ENCODE measurements at regions not wholly inside any gene's neighbourhood (a gene's known extent, or its start where the extent isn't known, plus 50 kb on each side); places are given as distances from the start of the nearest gene placed in this dataset.

GRCh38 chr5:68911840-68912690 is 181.7 kb upstream of the SLC30A5 start:
- TF ChIP-seq CTCF (IDR thresholded peaks at IDR 0.05) = no peak
- Histone ChIP-seq H3K36me3 (replicated peaks in 1 of 2; ENCODE audit: control insufficient read depth in 1 of 2, insufficient read depth in 2 of 2, low read length in 2 of 2) (no peaks in the 10 kb centered on the region), H3K4me2 (replicated peaks; ENCODE audit: extremely low read depth, low read length, poor library complexity, severe bottlenecking) (no peak overlapping the region), H3K9ac (ENCODE audit: insufficient read depth, low read length, poor library complexity, severe bottlenecking) (no peak overlapping the region), H3K9me3 (replicated peaks in 1 of 2; ENCODE audit: control insufficient read depth in 1 of 2, insufficient read depth in 1 of 2, low read length in 2 of 2) (peaks cover 0 to 2% of the 10 kb centered on the region in 2 donors), H3K4me3 (replicated peaks in 1 of 3; ENCODE audit: low read depth in 2 of 3, low read length in 3 of 3) (no peak overlapping the region), H3K27ac (ENCODE audit: low read depth in 1 of 2, low read length in 2 of 2) (no peak overlapping the region), H2AFZ (ENCODE audit: insufficient read depth, low read depth, low read length, poor library complexity, severe bottlenecking) (no peak overlapping the region), H3K4me1 (ENCODE audit: control insufficient read depth in 1 of 2, insufficient read depth in 2 of 2, low read length in 2 of 2) (no peaks in the 10 kb centered on the region), H3K27me3 (ENCODE audit: control insufficient read depth in 2 of 2, insufficient read depth in 2 of 2, low read length in 2 of 2) (no peaks in the 10 kb centered on the region), H4K20me1 (ENCODE audit: insufficient read depth, low read length) (no peaks in the 10 kb centered on the region), H3K79me2 (ENCODE audit: insufficient read depth, low read length) (no peaks in the 10 kb centered on the region)
- H3K27ac Mint-ChIP-seq = no peak overlapping the region
- DNase-seq = no peak
- H3K9me3 Mint-ChIP-seq = peaks cover 0 to 7% (median 2%) of the 10 kb centered on the region in 7 donors
- H3K36me3 Mint-ChIP-seq = no peaks in the 10 kb centered on the region
- peaks cover 0 to 5% (median 0%) of the 10 kb centered on the region in 3 donors for H3K27me3 Mint-ChIP-seq (ENCODE audit: low read depth in 3 of 3)
- H3K4me1 Mint-ChIP-seq = no peaks in the 10 kb centered on the region
- 100% methylated on average over 1 of the region's 4 CpGs for WGBS (ENCODE audit: insufficient coverage)
- no peak overlapping the region for H3K4me3 Mint-ChIP-seq
- intact Hi-C loops (cut with micrococcal nuclease) = no loop called here

DNA sequence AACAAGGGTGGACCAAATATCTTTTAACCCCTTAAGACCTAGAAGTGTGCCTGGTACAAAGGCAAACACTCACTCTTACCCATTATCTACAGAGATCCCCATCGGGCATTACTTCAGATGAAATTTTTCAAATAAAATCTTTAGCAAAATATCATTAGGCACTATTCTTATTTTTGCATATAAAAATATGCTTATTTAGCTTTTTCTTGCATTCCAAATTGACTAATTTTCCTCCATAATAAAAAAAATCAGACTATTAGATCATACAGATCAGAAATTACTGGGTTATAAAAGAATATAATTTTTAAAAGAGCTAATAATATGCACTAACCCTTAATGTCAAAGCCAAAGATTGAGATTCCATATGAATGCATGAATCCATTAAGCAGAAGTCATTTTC is 178.7 kb upstream of the SLC30A5 start:
- no peak for DNase-seq
- no peaks in the 10 kb centered on the region for H3K36me3 ChIP-seq (replicated peaks in 1 of 2; ENCODE audit: control insufficient read depth in 1 of 2, insufficient read depth in 2 of 2, low read length in 2 of 2)
- H3K27me3 ChIP-seq (ENCODE audit: control insufficient read depth in 2 of 2, insufficient read depth in 2 of 2, low read length in 2 of 2) = no peaks in the 10 kb centered on the region
- Mint-ChIP-seq H3K4me3 (no peak overlapping the region), H3K27ac (no peak overlapping the region), H3K36me3 (no peaks in the 10 kb centered on the region), H3K4me1 (no peaks in the 10 kb centered on the region), H3K9me3 (peaks cover 2 to 19% (median 13%) of the 10 kb centered on the region in 7 donors), H3K27me3 (ENCODE audit: low read depth in 3 of 3) (peaks cover 0 to 5% (median 4%) of the 10 kb centered on the region in 3 donors)
- no peaks in the 10 kb centered on the region for H4K20me1 ChIP-seq (ENCODE audit: insufficient read depth, low read length)
- H3K9ac ChIP-seq (ENCODE audit: insufficient read depth, low read length, poor library complexity, severe bottlenecking) = no peak overlapping the region
- intact Hi-C loops (cut with micrococcal nuclease) = no loop called here
- H3K9me3 ChIP-seq (replicated peaks in 1 of 2; ENCODE audit: control insufficient read depth in 1 of 2, insufficient read depth in 1 of 2, low read length in 2 of 2) = peaks cover 3 to 7% of the 10 kb centered on the region in 2 donors
- H3K4me1 ChIP-seq (ENCODE audit: control insufficient read depth in 1 of 2, insufficient read depth in 2 of 2, low read length in 2 of 2) = no peaks in the 10 kb centered on the region
- no CpG with 5 or more reads among the region's 1 CpG for whole genome bisulfite sequencing (ENCODE audit: insufficient coverage)
- no peak overlapping the region for H2AFZ ChIP-seq (ENCODE audit: insufficient read depth, low read depth, low read length, poor library complexity, severe bottlenecking)
- H3K4me3 ChIP-seq (replicated peaks in 1 of 3; ENCODE audit: low read depth in 2 of 3, low read length in 3 of 3) = no peak overlapping the region
- H3K4me2 ChIP-seq (replicated peaks; ENCODE audit: extremely low read depth, low read length, poor library complexity, severe bottlenecking) = no peak overlapping the region
- no peak overlapping the region for H3K27ac ChIP-seq (ENCODE audit: low read depth in 1 of 2, low read length in 2 of 2)
- H3K79me2 ChIP-seq (ENCODE audit: insufficient read depth, low read length) = no peaks in the 10 kb centered on the region
- no peak for TF ChIP-seq CTCF (IDR thresholded peaks at IDR 0.05)

All from CD14-positive monocyte (primary cell).